Activated naive CD4-positive, alpha-beta T cell treated with anti-CD3 and anti-CD28 coated beads, Interleukin-2, amount 10 ng/mL, durations not matched to agents 7 days and 5 days (primary cell): ENCODE measurements at regions not wholly inside any gene's neighbourhood (a gene's known extent, or its start where the extent isn't known, plus 50 kb on each side); places are given as distances from the start of the nearest gene placed in this dataset.

Source experiments
- CTCF ChIA-PET: fragments of 350-600 bp; sonication (Branson Sonifier 250); formaldehyde crosslinking; loops from one replicate; lab custom pipeline; 2021; ENCODE audit warnings: antibody characterized with exemption; lab: Charles Lee
- DNase-seq: peaks from one replicate; pipeline ENCODE4 v3.0.0-alpha.2; 2020
- H3K27ac Mint-ChIP-seq: one replicate; pipeline ENCODE4 v1.8.0; 2021; ENCODE audit warnings: mild to moderate bottlenecking, moderate library complexity, mixed read lengths
- H3K27me3 Mint-ChIP-seq: one replicate; pipeline ENCODE4 v1.8.0; 2021; ENCODE audit warnings: mild to moderate bottlenecking, mixed read lengths
- H3K36me3 Mint-ChIP-seq: one replicate; pipeline ENCODE4 v1.8.0; 2021; ENCODE audit warnings: mixed read lengths
- H3K4me1 Mint-ChIP-seq: one replicate; pipeline ENCODE4 v1.8.0; 2021; ENCODE audit warnings: mixed read lengths
- H3K4me3 Mint-ChIP-seq: one replicate; pipeline ENCODE4 v1.8.0; 2021; ENCODE audit warnings: mild to moderate bottlenecking, moderate library complexity, mixed read lengths
- H3K9me3 Mint-ChIP-seq: one replicate; pipeline ENCODE4 v1.8.0; 2021; ENCODE audit warnings: mixed read lengths

DNA sequence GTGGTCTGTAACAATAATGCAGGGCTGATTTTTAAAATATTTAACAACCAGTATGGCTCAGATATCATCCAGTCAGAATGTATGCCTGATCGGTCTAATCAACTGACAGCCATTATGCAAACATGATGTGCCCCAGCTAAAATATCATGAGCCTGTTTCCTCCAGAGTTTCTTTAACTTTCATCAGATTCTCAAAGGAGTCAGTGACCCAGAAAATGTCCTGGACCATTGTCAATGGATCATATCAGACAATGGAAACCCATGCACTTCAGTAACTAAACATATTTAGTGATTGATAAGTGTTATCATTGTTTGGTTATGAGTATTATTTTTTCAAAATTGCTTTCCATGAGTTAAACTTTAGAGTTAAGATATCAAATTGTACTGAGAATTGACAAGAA is 173.5 kb downstream of the LMBRD1 start:
- CTCF ChIA-PET: no interaction called here
- no peak for DNase-seq
- H3K27me3 Mint-ChIP-seq: peaks cover 4% of the 10 kb centered on the region
- H3K36me3 Mint-ChIP-seq: no peaks in the 10 kb centered on the region
- H3K27ac Mint-ChIP-seq: no peak overlapping the region
- no peak overlapping the region for H3K4me3 Mint-ChIP-seq
- H3K4me1 Mint-ChIP-seq: no peaks in the 10 kb centered on the region
- H3K9me3 Mint-ChIP-seq: no peaks in the 10 kb centered on the region

DNA sequence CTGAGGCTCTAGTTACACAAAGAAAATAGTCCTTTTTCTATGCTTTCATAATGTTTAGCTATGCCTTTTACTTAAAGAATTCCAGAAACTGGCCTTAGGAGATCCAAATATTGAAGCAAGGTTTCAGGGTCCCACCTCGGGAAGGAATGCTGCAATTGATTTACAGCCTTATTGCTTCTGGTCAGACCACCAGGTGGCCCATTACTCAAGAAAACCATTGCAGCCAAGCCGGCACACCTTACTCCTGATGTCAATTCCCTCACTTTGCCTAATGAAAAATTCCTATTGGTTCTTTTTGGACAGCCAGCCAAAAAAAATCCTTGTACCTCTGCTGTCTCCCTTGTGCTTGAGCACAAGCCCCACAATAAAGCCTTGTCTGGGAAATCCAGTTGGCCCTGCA is 173.9 kb downstream of the LMBRD1 start:
- no peak for DNase-seq
- Mint-ChIP-seq H3K27ac (no peak overlapping the region), H3K9me3 (no peaks in the 10 kb centered on the region), H3K4me1 (no peaks in the 10 kb centered on the region), H3K4me3 (no peak overlapping the region), H3K27me3 (peaks cover 3% of the 10 kb centered on the region), H3K36me3 (no peaks in the 10 kb centered on the region)
- CTCF ChIA-PET: no interaction called here

DNA sequence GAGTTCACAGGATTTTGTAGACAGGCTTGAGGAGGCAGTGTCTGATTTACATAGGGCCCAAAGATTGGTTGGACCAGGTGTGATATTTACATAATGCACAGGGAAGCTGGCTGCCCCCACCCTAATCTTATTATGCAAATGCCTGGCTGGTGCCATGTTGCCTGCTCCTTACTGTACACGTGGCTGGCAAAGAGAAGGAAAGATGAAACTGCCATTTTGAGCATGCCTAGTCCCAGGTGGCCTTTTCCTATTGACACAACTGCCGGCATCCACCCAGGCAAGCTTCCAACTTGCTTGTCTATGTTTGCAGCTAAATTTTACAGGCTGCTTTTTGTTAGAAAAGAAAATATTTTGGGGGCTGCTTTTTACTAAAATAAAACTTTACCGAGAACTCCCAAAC is 174.6 kb downstream of the LMBRD1 start:
- H3K27me3 Mint-ChIP-seq: peaks cover 3% of the 10 kb centered on the region
- CTCF ChIA-PET: no interaction called here
- no peaks in the 10 kb centered on the region for H3K36me3 Mint-ChIP-seq
- DNase-seq: no peak
- no peaks in the 10 kb centered on the region for H3K4me1 Mint-ChIP-seq
- no peak overlapping the region for H3K27ac Mint-ChIP-seq
- no peaks in the 10 kb centered on the region for H3K9me3 Mint-ChIP-seq
- H3K4me3 Mint-ChIP-seq: no peak overlapping the region

DNA sequence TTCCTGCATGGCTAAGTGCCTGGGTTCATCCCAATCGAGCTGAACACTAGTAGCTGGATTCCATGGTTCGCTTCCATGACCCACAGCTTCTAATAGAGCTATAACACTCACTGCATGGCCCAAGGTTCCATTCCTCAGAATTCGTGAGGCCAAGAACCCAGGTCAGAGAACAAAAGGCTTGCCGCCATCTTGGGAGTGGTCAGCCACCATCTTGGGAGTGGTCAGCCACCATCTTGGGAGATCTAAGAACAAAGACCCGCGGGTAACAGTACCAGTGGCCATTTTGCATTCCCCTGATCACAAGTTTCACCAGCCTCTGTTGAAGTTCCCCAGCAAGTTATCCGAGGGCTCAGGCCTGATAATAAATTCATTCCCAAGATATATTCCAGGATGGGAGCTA is 179.6 kb downstream of the LMBRD1 start:
- Mint-ChIP-seq H3K4me3 (no peak overlapping the region), H3K27ac (no peak overlapping the region), H3K36me3 (no peaks in the 10 kb centered on the region), H3K27me3 (peaks cover 7% of the 10 kb centered on the region), H3K4me1 (no peaks in the 10 kb centered on the region), H3K9me3 (no peaks in the 10 kb centered on the region)
- DNase-seq: no peak
- CTCF ChIA-PET: no interaction called here

- no peaks in the 10 kb centered on the region for H3K36me3 Mint-ChIP-seq
- H3K4me3 Mint-ChIP-seq: no peak overlapping the region
- H3K27ac Mint-ChIP-seq: no peak overlapping the region
- H3K4me1 Mint-ChIP-seq: no peaks in the 10 kb centered on the region
- no peaks in the 10 kb centered on the region for H3K9me3 Mint-ChIP-seq
- DNase-seq: no peak
- CTCF ChIA-PET: no interaction called here
- H3K27me3 Mint-ChIP-seq: peaks cover 4% of the 10 kb centered on the region
Observed at GRCh38 chr6:69609836-69610472, 186.9 kb downstream of the LMBRD1 start.

DNA sequence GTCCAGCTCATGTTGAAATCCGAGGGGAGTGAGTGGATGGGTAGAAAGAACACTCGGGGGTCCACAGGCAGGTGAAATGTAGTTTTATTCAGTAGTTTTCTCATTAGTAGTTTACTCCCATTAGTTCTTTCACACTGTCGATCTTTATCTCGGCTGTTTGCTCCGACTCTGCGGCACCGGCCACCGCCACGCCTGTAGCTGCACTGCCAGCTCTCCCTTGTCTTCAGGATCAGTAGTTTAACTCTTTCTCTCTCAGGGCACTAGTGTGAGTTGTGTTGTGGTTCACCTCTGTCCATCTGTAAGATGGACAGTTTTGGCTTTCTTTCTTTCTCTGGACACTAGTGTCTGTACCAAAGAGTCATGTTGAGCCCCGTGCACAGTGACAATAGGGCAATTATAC is 195.7 kb downstream of the LMBRD1 start:
- Mint-ChIP-seq H3K27me3 (peaks cover 12% of the 10 kb centered on the region), H3K4me3 (no peak overlapping the region), H3K27ac (no peak overlapping the region), H3K9me3 (no peaks in the 10 kb centered on the region), H3K36me3 (no peaks in the 10 kb centered on the region), H3K4me1 (no peaks in the 10 kb centered on the region)
- DNase-seq: no peak
- CTCF ChIA-PET: no interaction called here

- no peaks in the 10 kb centered on the region for H3K9me3 Mint-ChIP-seq
- no peak overlapping the region for H3K4me3 Mint-ChIP-seq
- DNase-seq: no peak
- no peaks in the 10 kb centered on the region for H3K4me1 Mint-ChIP-seq
- H3K36me3 Mint-ChIP-seq: no peaks in the 10 kb centered on the region
- CTCF ChIA-PET: no interaction called here
- H3K27ac Mint-ChIP-seq: no peak overlapping the region
- H3K27me3 Mint-ChIP-seq: peaks cover 4% of the 10 kb centered on the region
Observed at GRCh38 chr6:69594405-69594804, 202.4 kb downstream of the LMBRD1 start.

- Mint-ChIP-seq H3K27me3 (peaks cover 4% of the 10 kb centered on the region), H3K4me1 (no peaks in the 10 kb centered on the region), H3K4me3 (no peak overlapping the region), H3K27ac (no peak overlapping the region), H3K9me3 (no peaks in the 10 kb centered on the region), H3K36me3 (no peaks in the 10 kb centered on the region)
- DNase-seq: no peak
- CTCF ChIA-PET: no interaction called here
Observed at GRCh38 chr6:69593706-69594105, 203.1 kb downstream of the LMBRD1 start.

- peaks cover 11% of the 10 kb centered on the region for H3K4me1 Mint-ChIP-seq
- peaks cover 7% of the 10 kb centered on the region for H3K27me3 Mint-ChIP-seq
- no peak overlapping the region for H3K27ac Mint-ChIP-seq
- CTCF ChIA-PET: no interaction called here
- no peaks in the 10 kb centered on the region for H3K36me3 Mint-ChIP-seq
- H3K9me3 Mint-ChIP-seq: no peaks in the 10 kb centered on the region
- no peak overlapping the region for H3K4me3 Mint-ChIP-seq
- DNase-seq: no peak
Observed at GRCh38 chr6:69589626-69590025, 207.2 kb downstream of the LMBRD1 start.

GRCh38 chr6:69584913-69585729 is 211.7 kb downstream of the LMBRD1 start:
- no peak overlapping the region for H3K27ac Mint-ChIP-seq
- CTCF ChIA-PET: no interaction called here

GRCh38 chr6:69584536-69584912 is 212.3 kb downstream of the LMBRD1 start:
- no peak for DNase-seq
- no peak overlapping the region for H3K27ac Mint-ChIP-seq
- H3K36me3 Mint-ChIP-seq: no peaks in the 10 kb centered on the region
- H3K4me3 Mint-ChIP-seq: no peak overlapping the region
- H3K27me3 Mint-ChIP-seq: peaks cover 8% of the 10 kb centered on the region
- CTCF ChIA-PET: no interaction called here
- no peaks in the 10 kb centered on the region for H3K9me3 Mint-ChIP-seq
- peaks cover 14% of the 10 kb centered on the region for H3K4me1 Mint-ChIP-seq

More at GRCh38 chr6:69584913-69585729, 211.7 kb downstream of the LMBRD1 start:
- H3K27me3 Mint-ChIP-seq: peaks cover 8% of the 10 kb centered on the region
- H3K9me3 Mint-ChIP-seq: no peaks in the 10 kb centered on the region
- no peaks in the 10 kb centered on the region for H3K36me3 Mint-ChIP-seq
- DNase-seq: no peak
- no peak overlapping the region for H3K4me3 Mint-ChIP-seq
- H3K4me1 Mint-ChIP-seq: peaks cover 14% of the 10 kb centered on the region

DNA sequence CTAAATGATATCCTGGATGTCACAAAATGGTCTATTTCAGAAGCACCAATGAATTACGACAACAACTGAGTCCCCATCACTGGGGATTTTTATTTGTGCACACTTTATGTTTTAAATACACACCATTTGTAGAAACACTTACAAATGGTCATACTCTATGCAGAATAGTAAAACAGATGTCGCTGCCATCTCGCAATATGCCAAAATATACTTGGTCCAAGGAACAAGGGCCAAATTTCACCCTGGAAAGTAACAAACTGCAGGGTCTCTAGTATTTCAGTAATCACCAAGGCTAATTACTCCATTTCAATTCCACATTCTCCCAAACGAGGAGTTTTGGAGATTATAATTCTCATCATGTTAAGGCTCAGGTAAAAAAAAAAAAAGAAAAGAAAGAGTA is 215.2 kb downstream of the LMBRD1 start:
- H3K27me3 Mint-ChIP-seq: peaks cover 8% of the 10 kb centered on the region
- H3K9me3 Mint-ChIP-seq: no peaks in the 10 kb centered on the region
- no peak for DNase-seq
- no peaks in the 10 kb centered on the region for H3K36me3 Mint-ChIP-seq
- no peak overlapping the region for H3K4me3 Mint-ChIP-seq
- no peak overlapping the region for H3K27ac Mint-ChIP-seq
- CTCF ChIA-PET: no interaction called here
- H3K4me1 Mint-ChIP-seq: peaks cover 14% of the 10 kb centered on the region

- no peaks in the 10 kb centered on the region for H3K36me3 Mint-ChIP-seq
- peaks cover 13% of the 10 kb centered on the region for H3K4me1 Mint-ChIP-seq
- peaks cover 8% of the 10 kb centered on the region for H3K27me3 Mint-ChIP-seq
- DNase-seq: no peak
- no peak overlapping the region for H3K4me3 Mint-ChIP-seq
- H3K9me3 Mint-ChIP-seq: no peaks in the 10 kb centered on the region
- H3K27ac Mint-ChIP-seq: no peak overlapping the region
- CTCF ChIA-PET: no interaction called here
Observed at GRCh38 chr6:69580706-69581105, 216.1 kb downstream of the LMBRD1 start.

DNA sequence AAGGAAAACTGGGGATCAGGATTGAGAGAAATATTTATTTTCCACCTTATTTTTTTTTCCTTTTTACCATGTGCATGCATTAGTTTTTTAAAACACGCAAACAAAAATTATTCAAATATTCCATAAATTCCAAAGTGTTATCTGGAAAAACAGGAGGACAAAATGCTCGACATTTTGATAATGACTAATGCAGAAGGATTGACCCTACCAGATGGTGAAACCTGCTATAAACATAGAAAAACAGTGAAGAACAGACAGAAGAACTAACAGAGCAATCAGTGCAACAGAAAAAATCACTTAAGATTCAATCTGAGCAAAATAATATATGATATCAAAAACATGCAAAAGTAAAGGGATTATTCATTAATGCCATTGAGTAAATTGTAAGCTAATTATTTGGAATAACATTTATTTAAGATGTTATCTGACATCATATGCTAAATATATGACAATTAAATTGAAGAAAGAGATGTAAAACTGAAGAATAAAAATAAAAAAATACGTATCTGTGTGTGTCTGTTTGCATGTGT is 218.4 kb downstream of the LMBRD1 start:
- CTCF ChIA-PET: no interaction called here
- H3K27me3 Mint-ChIP-seq: no peaks in the 10 kb centered on the region
- H3K4me1 Mint-ChIP-seq: no peaks in the 10 kb centered on the region
- no peaks in the 10 kb centered on the region for H3K9me3 Mint-ChIP-seq
- H3K36me3 Mint-ChIP-seq: no peaks in the 10 kb centered on the region
- H3K4me3 Mint-ChIP-seq: no peak overlapping the region
- H3K27ac Mint-ChIP-seq: no peak overlapping the region
- DNase-seq: no peak

DNA sequence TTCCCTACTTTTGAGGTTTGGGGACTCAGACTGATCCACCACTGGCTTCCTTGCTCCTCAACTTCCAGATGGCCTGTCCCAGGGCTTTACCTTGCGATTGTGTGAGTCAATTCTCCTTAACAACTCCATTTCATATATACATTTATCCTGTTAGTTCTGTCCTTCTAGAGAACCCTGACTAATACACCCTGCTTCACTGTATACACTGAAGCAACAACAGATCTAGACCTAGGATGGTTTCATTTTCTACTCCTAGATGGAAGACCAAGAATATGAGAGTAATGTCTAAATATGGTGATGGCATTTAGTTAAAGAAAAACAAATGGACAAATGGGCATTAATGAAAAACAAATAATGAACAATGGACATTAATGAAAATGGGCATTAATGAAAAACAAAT is 225.6 kb downstream of the LMBRD1 start:
- Mint-ChIP-seq H3K36me3 (no peaks in the 10 kb centered on the region), H3K4me3 (no peak overlapping the region), H3K9me3 (no peaks in the 10 kb centered on the region), H3K27me3 (no peaks in the 10 kb centered on the region), H3K4me1 (no peaks in the 10 kb centered on the region), H3K27ac (no peak overlapping the region)
- CTCF ChIA-PET: no interaction called here
- no peak for DNase-seq
